Inferior parietal cortex (tissue), 1 donor: ENCODE measurements at regions not wholly inside any gene's neighbourhood (a gene's known extent, or its start where the extent isn't known, plus 50 kb on each side); places are given as distances from the start of the nearest gene placed in this dataset.
A peak's percentile ranks its signal among the peaks of the same experiment; 100 is the strongest.
"Not testable (repeated sequence)": the region's sequence is repeated elsewhere in the genome, so short reads cannot be mapped to it uniquely, and the experiment has no call there.

Experiments
- DNase-seq: peaks from one replicate; pipeline ENCODE4 v3.0.0-alpha.2; 2016; ENCODE audit errors: extremely low spot score

- no peak for DNase-seq
Measured at GRCh38 chr4:77305766-77306165, 148.8 kb downstream of the CCNG2 start.

DNA sequence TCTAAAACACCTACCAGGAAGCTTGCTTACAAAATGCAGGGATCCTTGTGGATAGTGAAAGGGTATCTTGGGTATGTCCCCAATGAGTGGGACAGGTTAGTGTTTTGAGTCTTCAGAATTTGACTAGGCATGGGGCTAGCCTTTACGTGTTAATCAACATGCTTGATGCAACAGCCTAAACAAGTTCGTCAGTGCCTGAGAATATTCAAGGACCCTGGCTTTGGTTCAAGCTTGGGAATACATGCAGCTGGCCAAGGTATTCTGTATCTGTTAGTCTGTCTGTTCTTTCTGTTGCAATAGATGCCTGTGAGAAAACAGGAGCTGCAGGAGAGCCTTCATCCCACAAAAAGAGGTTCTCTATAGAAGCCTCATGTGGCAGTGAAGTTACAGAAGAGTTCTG is 149.5 kb downstream of the CCNG2 start:
- no peak for DNase-seq

GRCh38 chr4:77308843-77309242 is 151.8 kb downstream of the CCNG2 start:
- peak; percentile 7 for DNase-seq

GRCh38 chr4:77309496-77309895 is 152.5 kb downstream of the CCNG2 start:
- no peak for DNase-seq

DNA sequence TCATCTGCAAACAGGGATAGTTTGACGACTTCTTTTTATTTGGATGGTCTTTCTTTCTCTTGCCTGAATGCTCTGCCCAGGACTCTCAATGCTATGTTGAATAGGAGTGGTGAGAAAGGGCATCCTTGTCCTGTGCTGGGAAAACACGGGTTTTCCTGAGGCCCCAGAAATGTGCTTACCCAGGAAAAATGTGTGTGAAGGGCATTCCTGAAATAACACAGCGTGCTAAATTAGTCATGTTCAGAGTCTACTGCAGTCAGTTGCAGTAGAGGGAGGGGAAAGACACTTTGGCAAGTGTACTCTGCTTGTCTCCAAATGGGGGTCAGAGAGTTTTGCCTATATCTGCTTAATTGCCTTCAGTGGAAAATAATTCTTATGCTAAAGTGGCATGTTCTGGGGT is 153.9 kb downstream of the CCNG2 start:
- peak; percentile 13 for DNase-seq

DNA sequence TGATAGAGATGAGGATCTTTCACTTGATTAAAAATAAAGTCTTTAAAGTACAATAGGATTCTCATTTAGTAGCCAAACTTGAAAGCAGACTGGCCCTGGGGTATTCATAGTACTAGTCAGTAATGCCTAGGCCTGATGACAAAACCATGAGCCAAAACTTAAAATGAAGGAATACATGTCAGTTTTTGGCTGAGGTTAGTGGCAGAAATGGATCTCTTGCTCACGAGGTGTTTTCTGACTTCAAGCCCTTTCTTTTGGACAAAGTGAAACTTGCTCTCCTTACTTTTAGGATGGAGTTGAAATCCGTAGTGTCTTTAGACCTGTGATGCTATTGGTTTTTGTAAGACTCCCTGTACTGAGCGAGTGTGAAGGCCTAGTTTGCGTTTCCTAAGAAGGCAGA is 157.7 kb downstream of the CCNG2 start:
- no peak for DNase-seq

DNA sequence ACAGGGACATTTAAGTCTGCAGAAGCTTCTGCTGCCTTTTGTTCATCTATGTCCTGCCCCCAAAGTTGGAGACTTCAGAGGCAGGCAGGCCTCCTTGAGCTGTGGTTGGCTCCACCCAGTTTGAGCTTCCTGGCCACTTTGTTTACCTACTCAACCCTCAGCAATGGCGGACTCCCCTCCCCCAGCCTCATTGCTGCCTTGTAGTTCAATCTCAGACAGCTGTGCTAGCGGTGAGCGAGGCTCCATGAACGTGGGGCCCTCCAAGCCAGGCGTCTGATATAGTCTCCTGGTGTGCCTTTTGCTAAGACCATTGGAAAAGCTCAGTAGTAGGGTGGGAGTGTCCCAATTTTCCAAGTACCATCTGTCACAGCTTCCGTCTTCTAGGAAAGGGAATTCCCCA is 170.1 kb downstream of the CCNG2 start:
- no peak for DNase-seq

DNA sequence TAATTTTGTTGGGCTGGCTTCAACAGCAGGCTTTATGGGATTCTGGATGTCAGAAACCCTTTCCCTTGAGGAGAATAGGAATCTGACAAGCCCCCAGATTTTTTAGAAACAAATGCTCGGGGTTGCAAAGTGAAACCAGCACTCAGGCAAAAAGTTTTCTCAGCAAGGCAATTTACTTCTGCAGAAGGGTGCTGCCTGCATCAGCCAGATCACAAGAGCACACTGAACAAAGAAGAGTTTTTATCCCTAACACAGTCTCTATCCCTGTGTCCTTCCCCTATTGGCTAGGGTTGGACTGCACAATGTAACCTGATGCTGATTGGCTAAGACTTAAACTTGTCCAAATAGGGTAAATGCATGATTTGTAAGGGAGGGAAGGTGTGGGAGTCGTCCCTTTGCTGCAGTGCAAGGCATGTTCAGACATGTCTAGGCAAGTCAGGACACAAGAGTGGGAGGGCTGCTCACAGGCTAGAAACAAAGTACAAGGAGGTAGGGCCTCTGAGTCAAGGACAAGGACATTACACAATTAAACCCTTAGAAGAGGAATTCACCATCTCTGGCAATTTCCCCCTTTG is 175.8 kb downstream of the CCNG2 start:
- no peak for DNase-seq

DNA sequence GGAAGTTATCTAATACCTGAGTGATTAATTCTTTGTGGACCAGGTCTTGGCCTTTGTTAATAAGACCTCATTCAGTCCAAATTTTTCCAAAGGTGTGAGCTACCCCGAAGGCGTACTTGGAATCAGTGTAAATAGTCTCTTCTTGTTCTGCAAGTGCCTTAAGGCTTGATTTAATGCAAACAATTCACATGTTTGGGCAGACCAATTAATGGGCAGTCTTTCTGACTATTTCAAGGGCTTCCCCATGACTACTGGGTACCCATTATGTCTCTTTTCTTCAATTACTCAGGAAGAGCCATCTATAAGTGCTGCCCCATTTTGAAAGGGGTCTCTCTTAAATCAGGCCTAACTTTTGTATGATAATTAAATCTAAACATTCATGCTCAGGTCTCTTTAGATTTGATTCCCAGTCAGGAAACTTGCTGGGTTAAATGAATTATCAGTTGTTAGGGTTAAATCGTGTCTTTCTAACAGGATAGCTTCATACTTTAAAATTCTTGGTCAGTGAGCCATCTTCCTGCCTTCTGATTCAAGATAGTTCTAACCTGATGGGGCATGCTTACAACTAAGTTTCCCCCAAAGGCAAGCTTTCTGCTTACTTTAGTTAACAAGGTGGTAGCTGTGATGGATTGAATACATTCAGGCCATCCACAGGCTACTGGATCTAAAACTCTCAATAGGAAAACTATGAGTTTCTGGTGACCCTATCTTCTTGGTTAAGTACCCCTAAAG is 179.6 kb downstream of the CCNG2 start:
- DNase-seq: no peak

GRCh38 chr4:77342170-77342810 is 185.3 kb downstream of the CCNG2 start:
- DNase-seq: no peak

- no peak for DNase-seq
Measured at GRCh38 chr4:77344001-77344400, 187.0 kb downstream of the CCNG2 start.

GRCh38 chr4:77344784-77345183 is 187.8 kb downstream of the CCNG2 start:
- no peak for DNase-seq

GRCh38 chr4:77347351-77347966 is 190.5 kb downstream of the CCNG2 start:
- DNase-seq: no peak

- DNase-seq: no peak
Measured at GRCh38 chr4:77348815-77349214, 191.8 kb downstream of the CCNG2 start.

DNA sequence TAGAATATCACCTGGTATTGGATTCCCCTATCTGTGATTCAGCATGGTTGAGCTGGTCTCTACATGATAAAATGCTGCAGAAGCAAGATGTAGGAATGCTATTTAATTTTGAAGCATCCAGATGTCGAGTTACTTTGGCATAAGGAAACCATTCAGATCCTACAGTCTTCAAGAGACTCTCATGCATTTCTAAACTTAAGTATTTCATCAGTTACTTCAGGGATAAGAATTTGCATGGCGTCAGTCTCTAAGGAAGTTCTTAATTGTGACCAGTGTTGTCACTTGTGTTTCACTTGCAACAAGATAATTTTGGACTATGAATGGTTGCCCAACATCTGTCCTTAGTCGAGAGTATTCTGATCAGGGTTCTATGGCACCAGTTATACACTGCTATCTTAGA is 192.4 kb downstream of the CCNG2 start:
- no peak for DNase-seq

GRCh38 chr4:77349796-77350195 is 192.8 kb downstream of the CCNG2 start:
- DNase-seq: no peak

GRCh38 chr4:77352192-77352591 is 195.2 kb downstream of the CCNG2 start:
- no peak for DNase-seq

GRCh38 chr4:77353724-77354315 is 196.8 kb downstream of the CCNG2 start:
- DNase-seq: not testable (repeated sequence)

DNA sequence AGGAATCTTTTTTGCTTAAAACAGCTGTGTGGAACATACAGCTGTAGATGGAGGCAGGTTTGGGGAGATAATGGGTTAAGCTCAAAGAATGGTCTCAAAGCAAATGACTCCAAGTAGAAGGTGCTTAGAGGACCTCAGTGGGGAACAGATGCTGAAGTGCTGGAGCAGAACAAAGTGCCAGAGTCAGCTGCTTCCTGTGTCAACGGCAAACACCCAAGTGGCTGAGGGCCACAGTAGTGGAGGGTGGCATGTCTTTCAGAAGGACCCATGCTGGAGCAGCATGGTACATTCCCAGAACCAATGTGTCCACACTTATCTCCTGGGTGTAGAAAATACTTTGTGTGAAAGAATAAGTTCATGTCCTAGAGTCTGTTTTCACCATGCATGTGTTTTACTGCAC is 197.5 kb downstream of the CCNG2 start:
- DNase-seq: no peak

GRCh38 chr4:77355731-77356130 is 198.7 kb downstream of the CCNG2 start:
- DNase-seq: no peak

DNA sequence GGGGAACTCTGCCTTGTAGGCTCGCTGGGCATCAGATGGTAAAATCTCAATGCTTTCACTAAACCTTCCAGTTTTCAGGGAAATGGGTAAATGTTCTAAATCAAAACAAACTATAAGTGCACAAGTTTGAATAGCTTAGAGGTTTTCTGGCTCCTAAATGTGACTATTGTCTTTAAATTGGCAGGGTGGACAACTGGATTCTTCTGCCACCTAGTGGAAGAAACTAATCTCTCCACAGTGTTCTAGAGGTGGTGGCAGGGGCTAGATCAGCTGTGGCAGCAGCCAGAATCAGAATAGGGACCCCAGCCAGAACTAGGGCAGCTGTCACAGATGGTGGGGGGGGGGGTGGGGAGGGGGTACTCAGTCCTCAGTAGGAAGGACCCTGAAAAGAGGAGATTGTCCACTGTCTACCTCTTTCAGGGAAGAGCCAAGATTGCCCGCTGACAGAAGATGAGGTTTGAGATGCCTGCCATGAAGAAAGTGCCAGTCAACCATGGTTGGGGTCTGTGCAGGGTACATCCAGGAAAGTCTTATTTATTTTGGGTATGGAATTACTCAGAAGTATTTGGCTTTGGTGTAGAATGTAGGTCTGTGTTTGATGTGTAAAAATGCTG is 201.4 kb downstream of the CCNG2 start:
- DNase-seq: peak; percentile 75

DNA sequence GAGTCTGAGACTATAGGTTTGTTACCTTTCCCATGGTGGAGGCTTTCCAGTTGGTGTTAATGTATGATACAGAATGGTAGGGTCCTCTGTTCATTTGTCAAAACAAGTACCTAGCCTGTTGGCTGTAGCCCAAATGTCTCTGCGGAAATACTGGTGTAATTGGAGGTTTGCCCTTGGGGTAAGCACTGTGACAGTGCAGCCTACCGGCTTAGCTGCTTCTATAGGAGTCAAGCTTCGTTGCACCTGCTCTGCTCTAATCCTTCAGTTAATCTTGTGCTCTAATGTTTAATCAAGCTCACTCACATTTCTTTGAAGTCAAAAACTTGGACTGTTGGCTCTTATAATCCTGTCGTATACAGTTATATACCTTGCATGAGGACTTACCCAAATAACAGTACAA is 203.4 kb downstream of the CCNG2 start:
- DNase-seq: no peak
